HEK293 (cell line): ENCODE measurements at regions not wholly inside any gene's neighbourhood (a gene's known extent, or its start where the extent isn't known, plus 50 kb on each side); places are given as distances from the start of the nearest gene placed in this dataset.

Experiments used
- CTCF ChIA-PET: fragments of 350-600 bp; formaldehyde crosslinking; extraction: SDS; loops from one replicate; lab custom pipeline; 2021; ENCODE audit warnings: antibody characterized with exemption; lab: Yijun Ruan, JAX
- POLR2A ChIA-PET: fragments of 300-600 bp; formaldehyde crosslinking; extraction: SDS; loops from one replicate; lab custom pipeline; 2020; ENCODE audit warnings: antibody characterized with exemption, inconsistent platforms; lab: Yijun Ruan, JAX
- H3K27ac ChIP-seq: fragments of 200-500 bp; sonication (Bioruptor generic); 2 replicates; pipeline ENCODE4 v1.5.1; 2014; ENCODE audit warnings: low read depth, low read length, control low read depth, inconsistent platforms; ENCODE audit errors: extremely low read depth
- H3K36me3 ChIP-seq, 2 experiments: fragments of 200-500 bp in 1 of 2; sonication (Bioruptor generic) in 1 of 2; 1 replicate in 1 of 2; 2 replicates in 1 of 2; pipeline ENCODE4 v1.5.1; 2014 to 2017; ENCODE audit warnings: inconsistent platforms in 2 of 2, low read length in 2 of 2; ENCODE audit not compliant: control insufficient read depth in 2 of 2, insufficient read depth in 1 of 2
- H3K4me1 ChIP-seq: fragments of 200-500 bp; sonication (Bioruptor generic); 2 replicates; pipeline ENCODE4 v1.5.1; 2014; ENCODE audit warnings: mild to moderate bottlenecking, low read length, inconsistent platforms; ENCODE audit not compliant: control insufficient read depth, insufficient read depth
- H3K4me3 ChIP-seq: 2 replicates; pipeline ENCODE4 v1.5.1; 2011; ENCODE audit warnings: low read depth, mild to moderate bottlenecking, control low read depth, low read length, moderate library complexity
- H3K9me3 ChIP-seq: fragments of 200-500 bp; sonication (Bioruptor generic); 2 replicates; pipeline ENCODE4 v1.5.1; 2014; ENCODE audit warnings: low read depth, low read length, inconsistent platforms; ENCODE audit not compliant: control insufficient read depth, insufficient read depth
- FEZF1 ChIP-seq: fragments of 450-650 bp; formaldehyde crosslinking; IDR thresholded peaks from 2 replicates; pipeline ENCODE4 v1.5.1; 2016; ENCODE audit warnings: missing biosample characterization, missing genetic modification characterization
- GLIS1 ChIP-seq: fragments of 450-650 bp; formaldehyde crosslinking; IDR thresholded peaks from 2 replicates; pipeline ENCODE4 v1.5.1; 2016; ENCODE audit warnings: missing biosample characterization, missing genetic modification characterization
- GLIS2 ChIP-seq: fragments of 450-650 bp; formaldehyde crosslinking; IDR thresholded peaks from 2 replicates; pipeline ENCODE4 v1.5.1; 2016; ENCODE audit warnings: missing biosample characterization, missing genetic modification characterization
- HOXA7 ChIP-seq: sonication (generic); formaldehyde crosslinking; IDR thresholded peaks from 2 replicates; pipeline ENCODE4 v1.8.1; 2022; ENCODE audit warnings: missing genetic modification reagents, borderline replicate concordance
- KLF16 ChIP-seq: fragments of 450-650 bp; formaldehyde crosslinking; IDR thresholded peaks from 2 replicates; pipeline ENCODE4 v1.5.1; 2017; ENCODE audit warnings: missing biosample characterization, missing genetic modification characterization
- MZF1 ChIP-seq: fragments of 450-650 bp; formaldehyde crosslinking; IDR thresholded peaks from 2 replicates; pipeline ENCODE4 v1.5.1; 2017; ENCODE audit warnings: missing biosample characterization, missing genetic modification characterization, borderline replicate concordance
- PRDM1 ChIP-seq: fragments of 450-650 bp; formaldehyde crosslinking; IDR thresholded peaks from 2 replicates; pipeline ENCODE4; 2016; ENCODE audit warnings: missing biosample characterization, missing genetic modification characterization
- WT1 ChIP-seq: fragments of 450-650 bp; formaldehyde crosslinking; IDR thresholded peaks from 2 replicates; pipeline ENCODE4 v1.5.1; 2016; ENCODE audit warnings: missing biosample characterization, missing genetic modification characterization
- ZBTB20 ChIP-seq: fragments of 450-650 bp; formaldehyde crosslinking; IDR thresholded peaks from 2 replicates; pipeline ENCODE4 v1.5.1; 2016; ENCODE audit warnings: missing biosample characterization, missing genetic modification characterization
- ZBTB21 ChIP-seq: fragments of 450-650 bp; formaldehyde crosslinking; IDR thresholded peaks from 2 replicates; pipeline ENCODE4 v1.5.1; 2017; ENCODE audit warnings: missing biosample characterization, missing genetic modification characterization
- ZNF121 ChIP-seq: fragments of 450-650 bp; formaldehyde crosslinking; IDR thresholded peaks from 2 replicates; pipeline ENCODE4 v1.5.1; 2016; ENCODE audit warnings: missing biosample characterization, missing genetic modification characterization
- ZNF133 ChIP-seq: fragments of 450-650 bp; formaldehyde crosslinking; IDR thresholded peaks from 2 replicates; pipeline ENCODE4 v1.5.1; 2016; ENCODE audit warnings: missing biosample characterization, missing genetic modification characterization
- ZNF138 ChIP-seq: fragments of 450-650 bp; formaldehyde crosslinking; IDR thresholded peaks from 2 replicates; pipeline ENCODE4 v1.5.1; 2016; ENCODE audit warnings: missing biosample characterization, missing genetic modification characterization, borderline replicate concordance
- ZNF140 ChIP-seq: fragments of 450-650 bp; formaldehyde crosslinking; IDR thresholded peaks from 2 replicates; pipeline ENCODE4 v1.5.1; 2016; ENCODE audit warnings: missing biosample characterization, missing genetic modification characterization
- ZNF146 ChIP-seq: fragments of 450-650 bp; formaldehyde crosslinking; IDR thresholded peaks from 2 replicates; pipeline ENCODE4 v1.5.1; 2016; ENCODE audit warnings: missing biosample characterization, missing genetic modification characterization
- ZNF223 ChIP-seq: fragments of 450-650 bp; formaldehyde crosslinking; IDR thresholded peaks from 2 replicates; pipeline ENCODE4 v1.5.1; 2016; ENCODE audit warnings: missing biosample characterization, missing genetic modification characterization
- ZNF248 ChIP-seq: fragments of 450-650 bp; formaldehyde crosslinking; IDR thresholded peaks from 2 replicates; pipeline ENCODE4 v1.5.1; 2017; ENCODE audit warnings: missing biosample characterization, missing genetic modification characterization
- ZNF324 ChIP-seq: fragments of 450-650 bp; formaldehyde crosslinking; IDR thresholded peaks from 2 replicates; pipeline ENCODE4 v1.5.1; 2016; ENCODE audit warnings: missing biosample characterization, missing genetic modification characterization
- ZNF350 ChIP-seq: fragments of 450-650 bp; formaldehyde crosslinking; IDR thresholded peaks from 2 replicates; pipeline ENCODE4 v1.5.0; 2017; ENCODE audit warnings: missing biosample characterization, mild to moderate bottlenecking, missing genetic modification characterization
- ZNF426 ChIP-seq: fragments of 450-650 bp; formaldehyde crosslinking; IDR thresholded peaks from 2 replicates; pipeline ENCODE4 v1.5.1; 2017; ENCODE audit warnings: missing biosample characterization, missing genetic modification characterization, mild to moderate bottlenecking, inconsistent platforms, moderate library complexity
- ZNF561 ChIP-seq: fragments of 450-650 bp; IDR thresholded peaks from 2 replicates; pipeline ENCODE4 v1.5.1; 2018; ENCODE audit warnings: missing biosample characterization, missing genetic modification characterization, borderline replicate concordance
- ZNF596 ChIP-seq: fragments of 450-650 bp; IDR thresholded peaks from 2 replicates; pipeline ENCODE4 v1.5.0; 2018; ENCODE audit warnings: missing biosample characterization, mild to moderate bottlenecking, missing genetic modification characterization, moderate library complexity
- ZNF670 ChIP-seq: fragments of 450-650 bp; formaldehyde crosslinking; IDR thresholded peaks from 2 replicates; pipeline ENCODE4 v1.5.1; 2016; ENCODE audit warnings: missing biosample characterization, missing genetic modification characterization, low read depth
- ZNF707 ChIP-seq: fragments of 450-650 bp; formaldehyde crosslinking; IDR thresholded peaks from 2 replicates; pipeline ENCODE4 v1.5.1; 2016; ENCODE audit warnings: missing biosample characterization, missing genetic modification characterization
- ZNF747 ChIP-seq: fragments of 450-650 bp; formaldehyde crosslinking; IDR thresholded peaks from 2 replicates; pipeline ENCODE4 v1.5.1; 2016; ENCODE audit warnings: missing biosample characterization, missing genetic modification characterization
- TF ChIP-seq, protein P1 (sequence below): sonication (generic); formaldehyde crosslinking; IDR thresholded peaks from 2 replicates; pipeline ENCODE4 v1.8.1; 2022; ENCODE audit warnings: mild to moderate bottlenecking, moderate library complexity, missing genetic modification reagents
- TF ChIP-seq, protein P2 (sequence below): fragments of 450-650 bp; formaldehyde crosslinking; IDR thresholded peaks from 2 replicates; pipeline ENCODE4 v1.5.1; 2016; ENCODE audit warnings: missing biosample characterization, missing genetic modification characterization
- TF ChIP-seq, protein P3 (sequence below): fragments of 450-650 bp; formaldehyde crosslinking; IDR thresholded peaks from 2 replicates; pipeline ENCODE4 v1.5.1; 2016; ENCODE audit warnings: missing biosample characterization, missing genetic modification characterization

DNA sequence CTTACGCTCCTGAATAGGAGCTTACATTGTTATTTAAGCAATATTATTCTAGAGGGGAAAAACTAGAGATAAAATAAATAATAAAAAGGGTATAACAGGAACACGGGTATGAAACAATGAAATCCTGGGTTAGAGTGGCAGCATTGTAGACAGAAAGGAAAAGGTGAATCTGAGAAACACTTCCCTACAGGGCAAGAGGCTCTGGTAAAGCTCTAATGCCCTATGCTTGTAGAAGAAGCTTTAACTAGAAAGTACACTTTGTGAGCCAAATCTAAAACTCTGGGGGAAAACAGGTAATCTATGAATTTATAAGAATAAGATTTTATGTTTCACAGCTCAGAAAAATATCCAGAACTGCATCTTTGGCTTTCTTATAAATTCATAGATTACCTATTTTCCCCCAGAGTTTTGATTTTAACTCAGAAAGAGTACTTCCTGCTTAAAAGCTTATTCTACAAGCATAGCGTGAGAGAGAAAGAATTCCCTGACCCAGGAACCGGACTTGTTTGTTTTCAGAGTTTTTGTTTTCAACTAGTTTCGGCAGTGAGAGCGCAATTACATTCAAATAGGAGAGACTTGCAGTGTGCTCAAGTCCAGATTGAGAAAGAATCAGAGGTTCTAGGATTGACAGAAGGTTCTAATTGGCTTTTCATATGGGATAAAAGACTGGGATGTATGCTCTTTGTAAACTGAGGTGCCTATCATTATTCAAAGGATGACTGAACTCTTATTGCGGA lies 651.0 kb upstream of the RORB start:
- CTCF ChIA-PET, result no interaction called here
- POLR2A ChIA-PET, result no interaction called here
- no peak overlapping the region for H3K4me3 ChIP-seq
- H3K4me1 ChIP-seq, result no peaks in the 10 kb centered on the region
- H3K9me3 ChIP-seq, result no peaks in the 10 kb centered on the region
- TF ChIP-seq ZNF121, result no peak
- H3K27ac ChIP-seq, result no peak overlapping the region
- H3K36me3 ChIP-seq, result no peaks in the 10 kb centered on the region

DNA sequence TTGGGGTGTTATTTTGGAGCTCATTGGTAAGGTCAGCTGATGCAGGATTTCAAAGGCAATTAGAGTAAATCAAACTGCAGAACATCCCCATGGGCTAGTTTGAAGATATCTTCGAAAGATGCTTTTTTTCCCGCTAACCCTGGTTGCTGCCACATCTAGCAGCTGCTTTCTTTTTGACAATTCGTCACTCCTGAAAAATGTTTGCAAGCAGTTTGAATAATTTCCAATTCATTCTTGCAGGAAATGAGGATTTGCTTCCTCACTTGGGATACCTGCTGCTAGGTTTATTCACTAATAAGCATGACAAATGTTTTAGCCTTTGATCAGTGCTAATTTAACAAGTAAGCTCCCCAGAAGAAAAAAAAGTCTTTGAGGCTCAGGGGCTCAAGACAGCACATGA lies 649.6 kb upstream of the RORB start:
- POLR2A ChIA-PET, result no interaction called here
- CTCF ChIA-PET, result no interaction called here
- no peak overlapping the region for H3K27ac ChIP-seq
- no peak for TF ChIP-seq GLIS1 (tag by site-specific recombination)
- no peak for TF ChIP-seq ZNF138 (tag by site-specific recombination)
- no peak for TF ChIP-seq FEZF1
- no peak for TF ChIP-seq ZNF324 (tag by site-specific recombination)
- TF ChIP-seq, protein P1, sequence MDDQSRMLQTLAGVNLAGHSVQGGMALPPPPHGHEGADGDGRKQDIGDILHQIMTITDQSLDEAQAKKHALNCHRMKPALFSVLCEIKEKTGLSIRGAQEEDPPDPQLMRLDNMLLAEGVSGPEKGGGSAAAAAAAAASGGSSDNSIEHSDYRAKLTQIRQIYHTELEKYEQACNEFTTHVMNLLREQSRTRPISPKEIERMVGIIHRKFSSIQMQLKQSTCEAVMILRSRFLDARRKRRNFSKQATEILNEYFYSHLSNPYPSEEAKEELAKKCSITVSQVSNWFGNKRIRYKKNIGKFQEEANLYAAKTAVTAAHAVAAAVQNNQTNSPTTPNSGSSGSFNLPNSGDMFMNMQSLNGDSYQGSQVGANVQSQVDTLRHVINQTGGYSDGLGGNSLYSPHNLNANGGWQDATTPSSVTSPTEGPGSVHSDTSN (CRISPR knock-in tag), result no peak
- TF ChIP-seq ZNF707, result no peak
- TF ChIP-seq ZNF146 (tag by site-specific recombination), result no peak
- TF ChIP-seq ZNF426 (tag by site-specific recombination), result no peak
- TF ChIP-seq PRDM1 (tag by site-specific recombination), result no peak
- no peak for TF ChIP-seq ZNF248 (tag by site-specific recombination)
- no peak for TF ChIP-seq ZBTB20 (tag by site-specific recombination)
- TF ChIP-seq KLF16 (tag by site-specific recombination), result no peak
- TF ChIP-seq ZNF133, result no peak
- no peak for TF ChIP-seq WT1
- no peak for TF ChIP-seq MZF1 (tag by site-specific recombination)
- TF ChIP-seq ZNF121, result no peak
- TF ChIP-seq, protein P2, sequence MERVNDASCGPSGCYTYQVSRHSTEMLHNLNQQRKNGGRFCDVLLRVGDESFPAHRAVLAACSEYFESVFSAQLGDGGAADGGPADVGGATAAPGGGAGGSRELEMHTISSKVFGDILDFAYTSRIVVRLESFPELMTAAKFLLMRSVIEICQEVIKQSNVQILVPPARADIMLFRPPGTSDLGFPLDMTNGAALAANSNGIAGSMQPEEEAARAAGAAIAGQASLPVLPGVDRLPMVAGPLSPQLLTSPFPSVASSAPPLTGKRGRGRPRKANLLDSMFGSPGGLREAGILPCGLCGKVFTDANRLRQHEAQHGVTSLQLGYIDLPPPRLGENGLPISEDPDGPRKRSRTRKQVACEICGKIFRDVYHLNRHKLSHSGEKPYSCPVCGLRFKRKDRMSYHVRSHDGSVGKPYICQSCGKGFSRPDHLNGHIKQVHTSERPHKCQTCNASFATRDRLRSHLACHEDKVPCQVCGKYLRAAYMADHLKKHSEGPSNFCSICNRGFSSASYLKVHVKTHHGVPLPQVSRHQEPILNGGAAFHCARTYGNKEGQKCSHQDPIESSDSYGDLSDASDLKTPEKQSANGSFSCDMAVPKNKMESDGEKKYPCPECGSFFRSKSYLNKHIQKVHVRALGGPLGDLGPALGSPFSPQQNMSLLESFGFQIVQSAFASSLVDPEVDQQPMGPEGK (tag by site-specific recombination), result no peak
- no peak for TF ChIP-seq ZNF596
- TF ChIP-seq, all 188 proteins: peak for 0
- no peaks in the 10 kb centered on the region for H3K4me1 ChIP-seq
- H3K9me3 ChIP-seq, result no peaks in the 10 kb centered on the region
- H3K36me3 ChIP-seq, result no peaks in the 10 kb centered on the region
- H3K4me3 ChIP-seq, result no peak overlapping the region

DNA sequence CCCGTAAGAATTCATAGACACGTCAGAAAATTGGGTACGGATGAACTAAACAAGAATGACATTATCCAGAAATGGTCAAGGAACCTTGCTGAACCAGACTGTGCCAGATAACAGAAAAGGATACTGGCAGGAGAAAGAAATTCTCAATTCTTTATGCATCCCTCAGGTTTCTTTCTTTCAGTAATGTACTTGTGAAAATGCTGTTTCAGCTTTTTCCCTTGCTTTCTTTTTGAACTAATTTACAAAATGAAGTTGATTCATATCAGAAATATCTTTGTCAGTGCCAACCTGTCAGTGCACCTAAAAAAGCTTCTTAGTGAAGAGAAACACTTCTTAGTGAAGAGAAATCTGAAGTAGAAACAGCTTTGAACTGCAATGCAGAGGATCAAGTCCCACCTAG lies 643.6 kb upstream of the RORB start:
- POLR2A ChIA-PET, result no interaction called here
- no peak overlapping the region for H3K4me3 ChIP-seq
- no peak overlapping the region for H3K27ac ChIP-seq
- no peaks in the 10 kb centered on the region for H3K36me3 ChIP-seq
- no peaks in the 10 kb centered on the region for H3K4me1 ChIP-seq
- H3K9me3 ChIP-seq, result no peaks in the 10 kb centered on the region
- CTCF ChIA-PET, result interaction anchor here (1.1 kb wide), 1 partner anchor 10 kb away, joined by 3 read pairs; no protein-coding TSS in a partner anchor
- no peak for TF ChIP-seq ZNF248 (tag by site-specific recombination)
- no peak for TF ChIP-seq ZNF747 (tag by site-specific recombination)
- TF ChIP-seq ZBTB21 (tag by site-specific recombination), result no peak
- no peak for TF ChIP-seq ZNF140 (tag by site-specific recombination)
- no peak for TF ChIP-seq GLIS2 (tag by site-specific recombination)
- no peak for TF ChIP-seq ZNF223
- no peak for TF ChIP-seq ZNF350 (tag by site-specific recombination)
- TF ChIP-seq ZNF670 (tag by site-specific recombination), result no peak
- no peak for TF ChIP-seq HOXA7
- TF ChIP-seq, protein P3, sequence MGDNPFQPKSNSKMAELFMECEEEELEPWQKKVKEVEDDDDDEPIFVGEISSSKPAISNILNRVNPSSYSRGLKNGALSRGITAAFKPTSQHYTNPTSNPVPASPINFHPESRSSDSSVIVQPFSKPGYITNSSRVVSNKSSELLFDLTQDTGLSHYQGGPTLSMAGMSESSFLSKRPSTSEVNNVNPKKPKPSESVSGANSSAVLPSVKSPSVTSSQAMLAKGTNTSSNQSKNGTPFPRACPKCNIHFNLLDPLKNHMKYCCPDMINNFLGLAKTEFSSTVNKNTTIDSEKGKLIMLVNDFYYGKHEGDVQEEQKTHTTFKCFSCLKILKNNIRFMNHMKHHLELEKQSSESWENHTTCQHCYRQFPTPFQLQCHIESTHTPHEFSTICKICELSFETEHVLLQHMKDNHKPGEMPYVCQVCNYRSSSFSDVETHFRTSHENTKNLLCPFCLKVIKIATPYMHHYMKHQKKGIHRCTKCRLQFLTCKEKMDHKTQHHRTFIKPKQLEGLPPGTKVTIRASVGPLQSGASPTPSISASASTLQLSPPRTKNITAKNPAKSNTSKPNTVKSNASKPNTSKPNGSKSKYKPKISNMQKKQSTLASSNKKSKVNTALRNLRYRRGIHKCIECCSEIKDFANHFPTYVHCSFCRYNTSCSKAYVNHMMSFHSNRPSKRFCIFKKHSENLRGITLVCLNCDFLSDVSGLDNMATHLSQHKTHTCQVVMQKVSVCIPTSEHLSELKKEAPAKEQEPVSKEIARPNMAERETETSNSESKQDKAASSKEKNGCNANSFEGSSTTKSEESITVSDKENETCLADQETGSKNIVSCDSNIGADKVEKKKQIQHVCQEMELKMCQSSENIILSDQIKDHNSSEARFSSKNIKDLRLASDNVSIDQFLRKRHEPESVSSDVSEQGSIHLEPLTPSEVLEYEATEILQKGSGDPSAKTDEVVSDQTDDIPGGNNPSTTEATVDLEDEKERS (tag by site-specific recombination), result no peak
- TF ChIP-seq ZNF561 (tag by site-specific recombination), result no peak
